HG03558 (cell line): ENCODE measurements at regions not wholly inside any gene's neighbourhood (a gene's known extent, or its start where the extent isn't known, plus 50 kb on each side); places are given as distances from the start of the nearest gene placed in this dataset.
"Not testable (repeated sequence)": the region's sequence is repeated elsewhere in the genome, so short reads cannot be mapped to it uniquely, and the experiment has no call there.

Experiments used
- ATAC-seq: cut with Tn5 transposase; IDR thresholded peaks from one replicate; pipeline ENCODE4 v1.9.1; 2021; ENCODE audit warnings: moderate number of reproducible peaks; ENCODE audit not compliant: unreplicated experiment; ENCODE audit errors: extremely low read depth

GRCh38 chr18:961644-962355 lies 57.1 kb downstream of the ADCYAP1 start:
- ATAC-seq, result no peak

GRCh38 chr18:963276-963675 lies 58.6 kb downstream of the ADCYAP1 start:
- ATAC-seq, result no peak

- no peak for ATAC-seq
Observed at GRCh38 chr18:965921-966758, 61.5 kb downstream of the ADCYAP1 start.

GRCh38 chr18:966759-967576 lies 62.3 kb downstream of the ADCYAP1 start:
- no peak for ATAC-seq

- ATAC-seq, result not testable (repeated sequence)
Observed at GRCh38 chr18:968910-969309, 64.2 kb downstream of the ADCYAP1 start.

GRCh38 chr18:969311-969710 lies 64.6 kb downstream of the ADCYAP1 start:
- not testable (repeated sequence) for ATAC-seq

GRCh38 chr18:974606-975005 lies 69.9 kb downstream of the ADCYAP1 start:
- not testable (repeated sequence) for ATAC-seq

- ATAC-seq, result not testable (repeated sequence)
Observed at GRCh38 chr18:976393-977128, 71.9 kb downstream of the ADCYAP1 start.

- not testable (repeated sequence) for ATAC-seq
Observed at GRCh38 chr18:977327-977726, 72.7 kb downstream of the ADCYAP1 start.

- ATAC-seq, result not testable (repeated sequence)
Observed at GRCh38 chr18:977732-978131, 73.1 kb downstream of the ADCYAP1 start.

- ATAC-seq, result no peak
Observed at GRCh38 chr18:980586-980985, 75.9 kb downstream of the ADCYAP1 start.

GRCh38 chr18:984004-984403 lies 79.3 kb downstream of the ADCYAP1 start:
- no peak for ATAC-seq

GRCh38 chr18:985212-985661 lies 80.6 kb downstream of the ADCYAP1 start:
- ATAC-seq, result no peak

GRCh38 chr18:986051-986450 lies 81.4 kb downstream of the ADCYAP1 start:
- ATAC-seq, result no peak

GRCh38 chr18:986552-986951 lies 81.9 kb downstream of the ADCYAP1 start:
- ATAC-seq, result no peak

- no peak for ATAC-seq
Observed at GRCh38 chr18:987325-988186, 82.9 kb downstream of the ADCYAP1 start.

- ATAC-seq, result no peak
Observed at GRCh38 chr18:989425-989824, 84.8 kb downstream of the ADCYAP1 start.

GRCh38 chr18:990197-990596 lies 85.5 kb downstream of the ADCYAP1 start:
- ATAC-seq, result no peak

- no peak for ATAC-seq
Observed at GRCh38 chr18:991441-991840, 86.8 kb downstream of the ADCYAP1 start.
